Naive thymus-derived CD4-positive, alpha-beta T cell (primary cell): ENCODE measurements at regions not wholly inside any gene's neighbourhood (a gene's known extent, or its start where the extent isn't known, plus 50 kb on each side); places are given as distances from the start of the nearest gene placed in this dataset.

Experiments
- ATAC-seq: fragments of 150-1000 bp; cut with Tn5 transposase; 2 replicates; pipeline ENCODE4 v1.10.0; 2021; ENCODE audit warnings: mild to moderate bottlenecking, moderate library complexity
- CTCF ChIA-PET: fragments of 350-600 bp; sonication (Branson Sonifier 250); formaldehyde crosslinking; loops from one replicate; lab custom pipeline; 2021; ENCODE audit warnings: antibody characterized with exemption; lab: Charles Lee
- POLR2A ChIA-PET: fragments of 350-600 bp; sonication (Branson Sonifier 250); formaldehyde crosslinking; loops from one replicate; lab custom pipeline; 2021; ENCODE audit warnings: antibody characterized with exemption, inconsistent platforms; lab: Charles Lee
- DNase-seq, 9 donors: peaks; one replicate each; pipeline versions ENCODE4 v3.0.0 to v3.0.0-alpha.2; 2020 to 2022; ENCODE audit warnings: mixed read lengths in 1 of 9
- H3K27ac ChIP-seq: one replicate; pipeline ENCODE4 v1.7.0; 2013; ENCODE audit warnings: mild to moderate bottlenecking, low read depth, low read length, moderate library complexity
- H3K27me3 ChIP-seq, 2 donors: one replicate each; pipeline ENCODE4 v1.7.0; 2013; ENCODE audit warnings: low read length in 2 of 2, mild to moderate bottlenecking in 2 of 2, moderate library complexity in 2 of 2; ENCODE audit not compliant: control insufficient read depth in 2 of 2, insufficient read depth in 2 of 2
- H3K36me3 ChIP-seq, 3 experiments: 1 replicate in 2 of 3; 2 replicates in 1 of 3; pipeline ENCODE4 v1.7.0; 2013; ENCODE audit warnings: low read length in 3 of 3, mild to moderate bottlenecking in 3 of 3, moderate library complexity in 1 of 3; ENCODE audit not compliant: insufficient read depth in 3 of 3, control insufficient read depth in 2 of 3
- H3K4me1 ChIP-seq, 2 donors: one replicate each; pipeline ENCODE4 v1.7.0; 2013; ENCODE audit warnings: low read length in 2 of 2, mild to moderate bottlenecking in 2 of 2, moderate library complexity in 1 of 2; ENCODE audit not compliant: control insufficient read depth in 2 of 2, insufficient read depth in 2 of 2
- H3K4me3 ChIP-seq: 2 replicates; pipeline ENCODE4 v1.7.0; 2013; ENCODE audit warnings: mild to moderate bottlenecking, low read length
- H3K9me3 ChIP-seq, 3 experiments: 1 replicate in 2 of 3; 2 replicates in 1 of 3; pipeline ENCODE4 v1.7.0; 2013; ENCODE audit warnings: low read length in 3 of 3; ENCODE audit not compliant: control insufficient read depth in 2 of 3
- H3K27ac Mint-ChIP-seq, 9 donors: one replicate each; pipeline ENCODE4 v1.8.0; 2020 to 2022; ENCODE audit warnings: mixed read lengths in 9 of 9, mild to moderate bottlenecking in 8 of 9, moderate library complexity in 5 of 9, inconsistent platforms in 2 of 9
- H3K27me3 Mint-ChIP-seq, 5 donors: one replicate each; pipeline ENCODE4 v1.8.0; 2021 to 2022; ENCODE audit warnings: mixed read lengths in 5 of 5, mild to moderate bottlenecking in 1 of 5
- H3K36me3 Mint-ChIP-seq, 5 donors: one replicate each; pipeline ENCODE4 v1.8.0; 2020 to 2022; ENCODE audit warnings: mixed read lengths in 5 of 5, mild to moderate bottlenecking in 3 of 5, inconsistent platforms in 1 of 5
- H3K4me1 Mint-ChIP-seq, 7 donors: one replicate each; pipeline ENCODE4 v1.8.0; 2020 to 2022; ENCODE audit warnings: mixed read lengths in 7 of 7, mild to moderate bottlenecking in 3 of 7, inconsistent platforms in 1 of 7
- H3K4me3 Mint-ChIP-seq, 10 donors: one replicate each; pipeline ENCODE4 v1.8.0; 2020 to 2022; ENCODE audit warnings: mild to moderate bottlenecking in 10 of 10, mixed read lengths in 10 of 10, moderate library complexity in 6 of 10, inconsistent platforms in 2 of 10
- H3K9me3 Mint-ChIP-seq, 11 donors: one replicate each; pipeline ENCODE4 v1.8.0; 2020 to 2022; ENCODE audit warnings: mixed read lengths in 11 of 11, mild to moderate bottlenecking in 4 of 11, inconsistent platforms in 1 of 11, moderate library complexity in 1 of 11
- intact Hi-C, 2 donors: fragments of 100-400 bp; cut with micrococcal nuclease; formaldehyde crosslinking; loops; one replicate each; pipeline ENCODE4 v1.15.1; 2023

DNA sequence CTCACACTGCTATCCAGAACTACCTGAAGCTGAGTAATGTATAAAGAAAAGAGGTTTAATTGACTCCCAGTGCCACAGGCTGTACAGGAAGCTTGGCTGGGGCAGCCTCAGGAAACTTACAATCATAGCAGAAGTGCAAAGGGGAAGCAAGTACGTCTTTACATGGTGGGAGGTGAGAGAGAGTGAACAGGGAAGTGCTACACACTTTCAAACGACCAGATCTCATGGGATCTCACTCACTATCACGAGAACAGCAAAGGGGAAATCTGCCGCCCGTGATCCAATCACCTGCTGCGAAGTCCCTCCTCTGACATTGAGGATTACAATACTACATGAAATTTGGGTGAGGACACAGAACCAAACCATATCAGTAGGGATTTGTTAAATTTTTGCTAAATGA lies 150.4 kb upstream of the NXPH2 start:
- ChIA-PET POLR2A (no interaction called here), CTCF (no interaction called here)
- H3K27me3 ChIP-seq: no peaks in the 10 kb centered on the region
- H3K36me3 ChIP-seq: no peaks in the 10 kb centered on the region
- Mint-ChIP-seq H3K9me3 (peaks cover 0 to 13% (median 2%) of the 10 kb centered on the region in 11 donors), H3K4me3 (no peak overlapping the region), H3K4me1 (no peaks in the 10 kb centered on the region), H3K27me3 (no peaks in the 10 kb centered on the region), H3K27ac (no peak overlapping the region), H3K36me3 (no peaks in the 10 kb centered on the region)
- ATAC-seq (no peak), DNase-seq (no peak)
- H3K4me3 ChIP-seq: no peak overlapping the region
- intact Hi-C loops: no loop called here
- no peaks in the 10 kb centered on the region for H3K4me1 ChIP-seq
- H3K27ac ChIP-seq: no peak overlapping the region
- H3K9me3 ChIP-seq: no peaks in the 10 kb centered on the region

DNA sequence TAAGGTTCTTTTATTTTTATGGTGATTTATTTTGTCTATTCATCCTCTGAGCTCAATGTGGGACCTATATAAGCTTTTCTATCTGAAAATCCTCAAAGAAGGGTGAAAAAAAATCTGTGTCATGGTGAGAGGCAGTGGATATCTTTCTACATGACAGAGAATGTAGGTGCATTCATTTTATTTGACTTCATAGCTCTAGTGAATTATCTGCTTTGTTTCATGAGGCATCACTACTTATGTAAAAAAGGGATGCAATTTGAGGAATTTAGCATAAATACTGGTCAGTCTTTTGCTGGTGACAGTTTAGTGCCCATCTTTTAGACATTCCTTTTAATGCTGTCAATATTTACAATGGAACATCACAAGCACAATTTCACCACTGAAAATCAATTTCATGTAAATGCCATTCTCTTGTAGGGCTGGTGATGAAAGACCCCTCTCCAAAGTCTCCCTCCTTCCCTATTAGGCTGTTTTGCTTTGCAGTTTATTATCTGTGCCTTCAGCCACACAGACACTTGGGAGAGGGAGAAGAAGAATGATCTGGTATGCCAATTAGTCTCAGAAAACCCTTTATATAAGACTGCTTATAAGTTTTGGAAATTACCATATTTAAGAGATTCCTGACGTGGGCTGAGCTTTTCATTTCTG lies 148.3 kb upstream of the NXPH2 start:
- Histone ChIP-seq H3K36me3 (no peaks in the 10 kb centered on the region), H3K4me1 (no peaks in the 10 kb centered on the region), H3K4me3 (no peak overlapping the region), H3K9me3 (no peaks in the 10 kb centered on the region), H3K27ac (no peak overlapping the region), H3K27me3 (no peaks in the 10 kb centered on the region)
- no peaks in the 10 kb centered on the region for H3K27me3 Mint-ChIP-seq
- no peaks in the 10 kb centered on the region for H3K36me3 Mint-ChIP-seq
- ChIA-PET POLR2A (no interaction called here), CTCF (no interaction called here)
- no peak for ATAC-seq
- no peaks in the 10 kb centered on the region for H3K4me1 Mint-ChIP-seq
- no peak for DNase-seq
- H3K9me3 Mint-ChIP-seq: peaks cover 0 to 13% (median 1%) of the 10 kb centered on the region in 11 donors
- no peak overlapping the region for H3K4me3 Mint-ChIP-seq
- intact Hi-C loops: no loop called here
- H3K27ac Mint-ChIP-seq: no peak overlapping the region

DNA sequence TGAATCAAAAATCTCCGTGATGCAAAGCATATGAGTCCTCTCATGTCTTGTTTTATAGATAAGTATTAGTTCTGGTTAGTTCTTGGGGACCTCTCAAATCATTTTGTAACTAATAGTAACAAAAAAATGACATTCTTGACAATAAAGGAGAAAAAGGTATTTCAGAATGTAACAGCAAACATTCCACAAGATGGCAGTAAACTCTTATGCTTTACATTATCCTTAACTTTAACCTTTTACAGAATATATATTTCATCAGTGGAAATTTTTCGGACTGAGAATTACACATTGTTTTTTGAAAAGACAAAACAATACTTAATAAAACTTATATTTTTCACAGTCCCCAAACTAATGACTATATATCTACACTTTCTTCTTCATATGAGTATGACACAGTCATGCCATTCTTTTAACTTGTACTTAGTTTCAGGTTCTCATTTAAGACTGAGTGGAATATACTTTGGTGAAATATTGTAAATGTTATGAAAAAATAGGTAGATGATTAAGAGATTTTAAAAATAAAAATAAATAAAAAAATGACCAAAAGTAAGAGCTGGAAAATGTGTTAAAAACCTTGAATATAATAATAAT lies 142.9 kb upstream of the NXPH2 start:
- no peaks in the 10 kb centered on the region for H3K36me3 Mint-ChIP-seq
- Histone ChIP-seq H3K27me3 (no peaks in the 10 kb centered on the region), H3K27ac (no peak overlapping the region), H3K4me3 (no peak overlapping the region), H3K36me3 (no peaks in the 10 kb centered on the region), H3K4me1 (no peaks in the 10 kb centered on the region), H3K9me3 (no peaks in the 10 kb centered on the region)
- H3K27me3 Mint-ChIP-seq: no peaks in the 10 kb centered on the region
- no peaks in the 10 kb centered on the region for H3K9me3 Mint-ChIP-seq
- ATAC-seq (no peak), DNase-seq (no peak)
- CTCF ChIA-PET: no interaction called here
- H3K27ac Mint-ChIP-seq: no peak overlapping the region
- intact Hi-C loops: no loop called here
- H3K4me1 Mint-ChIP-seq: no peaks in the 10 kb centered on the region
- H3K4me3 Mint-ChIP-seq: no peak overlapping the region
- POLR2A ChIA-PET: no interaction called here

DNA sequence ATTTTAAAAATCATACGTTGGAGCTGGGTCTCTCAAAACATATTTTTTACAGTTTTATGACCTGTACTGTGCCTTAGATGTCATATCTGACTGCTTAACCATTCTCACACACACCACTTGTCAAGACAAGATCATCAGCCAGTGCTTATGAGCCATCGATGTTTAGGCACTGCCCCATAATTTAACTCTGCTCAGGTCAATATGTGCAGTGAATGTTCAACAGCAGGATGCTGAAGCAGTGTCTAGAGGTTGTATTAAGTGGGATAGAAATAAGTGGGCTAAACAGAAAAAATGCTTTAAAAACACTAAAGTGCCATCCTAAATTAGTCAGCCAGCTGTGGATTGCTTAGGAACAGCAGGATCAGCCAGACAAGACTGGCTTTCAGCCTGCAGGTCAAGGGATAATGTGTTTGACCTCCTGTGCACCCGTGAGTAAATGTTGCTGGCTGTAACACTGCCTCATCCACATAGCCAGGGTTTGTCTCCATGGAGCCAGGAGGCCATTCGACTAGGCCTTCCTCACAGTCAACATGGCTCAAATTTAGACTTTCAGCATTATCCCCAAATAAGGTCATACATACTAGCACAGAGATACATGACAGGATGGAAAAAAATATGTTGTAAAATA lies 139.0 kb upstream of the NXPH2 start:
- Histone ChIP-seq H3K27ac (no peak overlapping the region), H3K27me3 (no peaks in the 10 kb centered on the region), H3K36me3 (no peaks in the 10 kb centered on the region), H3K4me1 (no peaks in the 10 kb centered on the region), H3K9me3 (no peaks in the 10 kb centered on the region), H3K4me3 (no peak overlapping the region)
- Mint-ChIP-seq H3K36me3 (no peaks in the 10 kb centered on the region), H3K27me3 (no peaks in the 10 kb centered on the region), H3K4me1 (no peaks in the 10 kb centered on the region), H3K9me3 (peaks cover 0 to 4% (median 0%) of the 10 kb centered on the region in 11 donors), H3K4me3 (no peak overlapping the region), H3K27ac (no peak overlapping the region)
- DNase-seq (no peak), ATAC-seq (no peak)
- intact Hi-C loops: no loop called here
- POLR2A ChIA-PET: no interaction called here
- CTCF ChIA-PET: no interaction called here

DNA sequence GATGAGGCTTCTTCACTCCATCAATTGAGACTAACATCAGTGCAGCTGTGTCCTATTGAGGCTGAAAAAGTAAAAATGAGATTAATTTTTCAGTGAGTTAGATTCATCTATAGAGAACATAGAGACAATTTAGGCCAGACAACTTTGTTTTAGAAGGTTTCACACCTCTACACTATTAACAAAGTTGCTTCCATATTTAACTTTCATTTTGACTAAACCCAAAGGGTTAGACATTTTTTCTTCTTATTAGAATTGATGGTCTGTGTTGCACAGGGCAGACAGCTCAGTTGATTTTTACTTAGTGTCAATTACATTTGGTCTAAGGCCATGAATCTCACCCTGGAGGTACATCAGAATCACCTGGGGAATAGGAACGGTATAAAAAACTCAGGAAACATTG lies 130.2 kb upstream of the NXPH2 start:
- no peaks in the 10 kb centered on the region for H3K36me3 ChIP-seq
- Mint-ChIP-seq H3K9me3 (peaks cover 0 to 16% (median 6%) of the 10 kb centered on the region in 11 donors), H3K27me3 (no peaks in the 10 kb centered on the region), H3K27ac (no peak overlapping the region), H3K36me3 (no peaks in the 10 kb centered on the region), H3K4me3 (no peak overlapping the region), H3K4me1 (no peaks in the 10 kb centered on the region)
- intact Hi-C loops: no loop called here
- ChIA-PET POLR2A (no interaction called here), CTCF (interaction anchor here (0.6 kb wide), 1 partner anchor 11 kb away, joined by 4 read pairs; no protein-coding TSS in a partner anchor)
- no peak for ATAC-seq
- no peaks in the 10 kb centered on the region for H3K4me1 ChIP-seq
- H3K9me3 ChIP-seq: no peaks in the 10 kb centered on the region
- DNase-seq: no peak
- H3K27me3 ChIP-seq: no peaks in the 10 kb centered on the region
- H3K4me3 ChIP-seq: no peak overlapping the region
- no peak overlapping the region for H3K27ac ChIP-seq

DNA sequence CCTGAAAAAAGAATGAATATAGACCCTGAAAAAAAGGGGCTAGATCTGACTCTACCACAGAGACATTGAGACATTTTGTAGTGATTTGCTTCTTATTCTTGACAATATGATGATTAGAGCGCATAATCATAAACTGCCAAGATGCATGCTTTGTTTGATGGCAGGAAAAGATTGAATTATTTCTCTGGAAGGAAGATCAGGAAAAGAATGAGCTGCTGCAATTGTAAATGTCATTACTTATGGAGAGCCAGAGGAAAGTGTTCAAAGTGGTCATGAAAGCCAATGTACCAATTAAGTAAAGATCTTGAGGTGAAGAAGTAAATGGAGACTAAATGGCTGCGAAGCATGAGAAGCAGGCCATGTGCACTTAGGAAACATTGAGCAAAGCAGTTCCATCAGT lies 126.4 kb upstream of the NXPH2 start:
- H3K27me3 Mint-ChIP-seq: no peaks in the 10 kb centered on the region
- no peaks in the 10 kb centered on the region for H3K27me3 ChIP-seq
- H3K9me3 Mint-ChIP-seq: peaks cover 0 to 14% (median 2%) of the 10 kb centered on the region in 11 donors
- H3K27ac ChIP-seq: no peak overlapping the region
- no peak overlapping the region for H3K4me3 ChIP-seq
- H3K4me1 ChIP-seq: no peaks in the 10 kb centered on the region
- H3K4me3 Mint-ChIP-seq: no peak overlapping the region
- CTCF ChIA-PET: no interaction called here
- ATAC-seq: no peak
- H3K36me3 Mint-ChIP-seq: no peaks in the 10 kb centered on the region
- H3K36me3 ChIP-seq: no peaks in the 10 kb centered on the region
- POLR2A ChIA-PET: no interaction called here
- no peaks in the 10 kb centered on the region for H3K4me1 Mint-ChIP-seq
- no peak for DNase-seq
- no peak overlapping the region for H3K27ac Mint-ChIP-seq
- H3K9me3 ChIP-seq: no peaks in the 10 kb centered on the region
- intact Hi-C loops: no loop called here
